C4-2B (cell line): ENCODE measurements at regions not wholly inside any gene's neighbourhood (a gene's known extent, or its start where the extent isn't known, plus 50 kb on each side); places are given as distances from the start of the nearest gene placed in this dataset.

Experiments used
- ZFX ChIP-seq: fragments of 450-650 bp; IDR thresholded peaks from 2 replicates; pipeline ENCODE4 v1.6.1; 2017
- TF ChIP-seq, protein P1 (sequence below): fragments of 450-650 bp; conservative IDR thresholded peaks from 2 replicates; pipeline ENCODE4 v1.5.1; 2017; ENCODE audit warnings: mild to moderate bottlenecking

DNA sequence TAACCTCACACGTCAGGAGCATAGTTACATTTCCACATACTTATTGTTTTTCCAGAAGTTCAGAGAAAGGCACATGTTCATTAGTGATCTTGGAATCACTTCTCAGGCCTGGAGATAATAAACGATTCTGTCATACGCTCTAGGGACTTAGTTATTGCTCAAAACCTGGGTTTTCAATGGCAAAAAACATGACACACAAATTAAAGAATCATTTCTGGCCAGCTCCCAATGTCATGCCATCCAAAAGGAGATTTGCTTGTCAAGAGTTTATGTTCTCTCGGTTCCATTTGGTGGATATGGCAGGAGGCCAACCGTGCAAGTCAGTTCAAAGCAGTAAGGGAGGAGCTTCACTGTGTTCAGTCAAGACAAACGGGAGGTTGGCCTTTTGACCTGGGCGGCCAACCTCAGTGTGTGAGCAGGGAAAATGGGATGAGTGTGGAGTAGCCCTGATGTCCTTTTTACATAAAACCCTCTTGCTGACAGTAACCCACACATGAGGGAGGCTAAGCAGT is 123.4 kb downstream of the NXNL2 start:
- TF ChIP-seq, protein P1, sequence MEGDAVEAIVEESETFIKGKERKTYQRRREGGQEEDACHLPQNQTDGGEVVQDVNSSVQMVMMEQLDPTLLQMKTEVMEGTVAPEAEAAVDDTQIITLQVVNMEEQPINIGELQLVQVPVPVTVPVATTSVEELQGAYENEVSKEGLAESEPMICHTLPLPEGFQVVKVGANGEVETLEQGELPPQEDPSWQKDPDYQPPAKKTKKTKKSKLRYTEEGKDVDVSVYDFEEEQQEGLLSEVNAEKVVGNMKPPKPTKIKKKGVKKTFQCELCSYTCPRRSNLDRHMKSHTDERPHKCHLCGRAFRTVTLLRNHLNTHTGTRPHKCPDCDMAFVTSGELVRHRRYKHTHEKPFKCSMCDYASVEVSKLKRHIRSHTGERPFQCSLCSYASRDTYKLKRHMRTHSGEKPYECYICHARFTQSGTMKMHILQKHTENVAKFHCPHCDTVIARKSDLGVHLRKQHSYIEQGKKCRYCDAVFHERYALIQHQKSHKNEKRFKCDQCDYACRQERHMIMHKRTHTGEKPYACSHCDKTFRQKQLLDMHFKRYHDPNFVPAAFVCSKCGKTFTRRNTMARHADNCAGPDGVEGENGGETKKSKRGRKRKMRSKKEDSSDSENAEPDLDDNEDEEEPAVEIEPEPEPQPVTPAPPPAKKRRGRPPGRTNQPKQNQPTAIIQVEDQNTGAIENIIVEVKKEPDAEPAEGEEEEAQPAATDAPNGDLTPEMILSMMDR, result no peak
- no peak for TF ChIP-seq ZFX
